HG02840 (cell line): ENCODE measurements at regions not wholly inside any gene's neighbourhood (a gene's known extent, or its start where the extent isn't known, plus 50 kb on each side); places are given as distances from the start of the nearest gene placed in this dataset.

ENCODE experiments used
- ATAC-seq: cut with Tn5 transposase; IDR thresholded peaks from one replicate; pipeline ENCODE4 v1.9.1; 2021; ENCODE audit warnings: mild to moderate bottlenecking, moderate library complexity, moderate number of reproducible peaks; ENCODE audit not compliant: unreplicated experiment, low FRiP score

DNA sequence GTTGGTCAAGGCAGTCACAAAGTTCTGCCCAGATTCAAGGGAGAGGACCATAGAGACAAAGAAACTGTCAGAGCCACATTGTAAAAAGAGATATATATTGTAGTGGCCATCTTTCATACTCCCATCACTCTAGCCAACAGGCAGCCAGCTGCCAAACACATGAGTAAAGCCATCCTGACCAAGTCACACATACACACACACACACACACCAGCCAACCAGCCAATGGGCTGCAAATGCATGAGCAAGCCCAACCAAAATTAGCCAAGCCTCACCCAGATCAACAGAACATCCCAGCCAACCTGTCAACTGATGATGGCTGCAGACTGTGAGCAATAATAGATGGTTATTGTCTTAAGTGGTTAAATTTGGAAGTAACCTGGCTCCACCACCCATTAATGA is 120.7 kb downstream of the SEC16B start:
- ATAC-seq: no peak

DNA sequence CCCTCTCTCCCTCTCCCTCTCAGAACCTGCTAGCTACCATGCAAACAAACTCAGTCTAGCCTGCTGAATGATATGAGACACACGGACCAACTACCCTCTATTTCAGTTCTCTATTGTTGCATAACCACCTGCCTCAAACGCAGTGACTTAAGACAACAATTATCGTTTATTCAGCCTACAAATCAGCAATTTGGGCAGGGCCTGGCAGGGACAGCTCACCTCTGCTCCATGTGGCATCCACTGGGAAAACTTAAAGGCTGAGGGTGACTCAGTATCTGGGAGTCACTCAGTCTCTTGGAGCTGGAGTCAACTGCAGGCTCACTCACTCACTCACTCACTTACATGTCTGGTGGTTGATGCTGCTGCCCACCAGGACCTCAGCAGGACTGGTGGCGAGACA is 121.3 kb downstream of the SEC16B start:
- no peak for ATAC-seq

DNA sequence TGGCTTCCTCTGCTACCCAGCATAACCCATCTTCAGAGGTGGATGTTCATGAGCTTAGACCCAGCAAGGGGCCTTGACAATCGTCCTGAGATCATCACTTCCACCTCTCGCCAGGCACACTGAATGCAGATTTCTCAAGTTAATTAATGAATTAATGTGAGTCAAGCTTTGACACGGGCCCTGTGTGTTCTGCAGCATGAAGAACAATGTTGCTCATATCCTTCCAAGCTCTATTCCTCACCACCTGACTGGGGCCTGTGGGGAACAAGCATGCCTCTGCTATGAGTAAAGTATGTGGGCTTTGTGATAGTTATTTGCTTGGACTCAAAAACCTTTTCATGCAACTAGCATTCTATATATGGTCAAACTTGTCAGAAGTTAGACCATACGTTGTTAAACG is 122.0 kb downstream of the SEC16B start:
- ATAC-seq: no peak

DNA sequence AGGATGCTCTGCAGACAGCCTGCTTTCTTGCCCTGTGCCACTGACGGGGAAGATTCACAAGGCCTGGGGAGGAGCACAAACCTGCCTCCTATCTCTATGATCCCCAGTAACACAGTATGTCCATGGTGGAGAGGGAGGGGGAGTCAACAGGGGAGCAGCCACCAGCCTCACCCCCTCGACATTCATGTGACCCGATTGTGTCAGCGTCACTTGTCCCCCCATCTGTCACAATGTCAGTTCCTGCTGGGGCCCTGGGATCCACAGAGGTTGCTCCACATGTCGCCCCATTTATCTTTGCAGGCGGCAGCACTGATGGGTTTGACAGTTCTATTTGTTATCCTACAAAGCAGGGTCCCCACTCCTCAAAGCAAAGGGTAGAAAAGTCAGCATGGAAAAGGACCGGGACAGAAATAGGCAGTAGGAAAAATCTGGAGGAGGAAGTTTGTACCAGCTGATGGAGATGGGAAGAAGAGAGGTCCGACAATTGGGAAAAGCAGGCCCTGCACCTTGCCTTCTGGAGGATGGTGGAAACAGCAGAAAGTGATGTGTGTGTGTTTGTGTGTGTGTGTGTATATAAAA is 130.9 kb downstream of the SEC16B start:
- ATAC-seq: no peak

DNA sequence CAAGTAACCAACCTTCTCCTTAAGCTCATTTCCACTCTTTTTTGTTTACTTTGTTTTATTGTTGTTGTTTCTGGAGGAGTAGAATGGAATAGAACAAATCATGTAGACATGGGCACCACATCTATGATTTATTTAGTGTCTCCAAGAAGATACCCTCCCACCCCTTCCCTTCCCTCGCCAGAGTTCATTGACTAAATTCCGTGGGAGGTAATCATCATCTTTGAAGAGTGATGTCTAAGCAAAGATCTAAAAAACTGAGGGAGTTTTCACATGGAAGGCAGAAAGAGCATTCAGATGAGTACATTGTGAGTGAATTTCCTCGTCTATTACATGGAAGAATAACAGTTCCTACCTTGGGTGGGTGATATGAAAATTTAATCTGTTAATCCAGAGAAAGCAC is 136.2 kb downstream of the SEC16B start:
- no peak for ATAC-seq

DNA sequence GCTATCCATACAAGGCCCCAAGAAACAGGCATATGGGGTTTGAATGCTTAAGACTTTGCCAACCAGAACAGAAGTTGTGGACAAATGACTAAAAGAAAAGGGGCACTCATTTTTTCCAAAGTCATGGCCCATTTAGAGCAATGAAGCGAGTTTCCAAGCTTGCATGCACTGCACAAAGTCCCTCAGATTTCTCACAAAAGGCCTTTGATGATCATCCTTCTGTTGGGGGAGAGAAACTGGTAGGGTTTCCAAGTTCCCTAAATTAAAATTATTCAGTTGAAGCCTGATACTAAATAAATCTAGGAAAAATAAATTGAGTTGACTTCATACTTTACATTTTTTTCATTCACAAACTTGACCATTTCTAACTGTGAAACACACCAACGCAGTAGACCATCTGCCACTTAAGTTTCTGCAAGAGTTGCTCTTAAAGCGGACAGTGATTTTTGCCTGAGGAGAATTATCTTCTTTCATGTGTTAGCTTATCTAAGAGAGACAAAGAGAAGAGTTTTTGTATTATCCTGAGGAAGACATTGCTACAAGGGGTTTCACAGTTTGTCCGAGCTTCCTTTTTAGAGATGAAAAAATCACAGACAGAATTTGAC is 139.2 kb downstream of the SEC16B start:
- ATAC-seq: no peak

DNA sequence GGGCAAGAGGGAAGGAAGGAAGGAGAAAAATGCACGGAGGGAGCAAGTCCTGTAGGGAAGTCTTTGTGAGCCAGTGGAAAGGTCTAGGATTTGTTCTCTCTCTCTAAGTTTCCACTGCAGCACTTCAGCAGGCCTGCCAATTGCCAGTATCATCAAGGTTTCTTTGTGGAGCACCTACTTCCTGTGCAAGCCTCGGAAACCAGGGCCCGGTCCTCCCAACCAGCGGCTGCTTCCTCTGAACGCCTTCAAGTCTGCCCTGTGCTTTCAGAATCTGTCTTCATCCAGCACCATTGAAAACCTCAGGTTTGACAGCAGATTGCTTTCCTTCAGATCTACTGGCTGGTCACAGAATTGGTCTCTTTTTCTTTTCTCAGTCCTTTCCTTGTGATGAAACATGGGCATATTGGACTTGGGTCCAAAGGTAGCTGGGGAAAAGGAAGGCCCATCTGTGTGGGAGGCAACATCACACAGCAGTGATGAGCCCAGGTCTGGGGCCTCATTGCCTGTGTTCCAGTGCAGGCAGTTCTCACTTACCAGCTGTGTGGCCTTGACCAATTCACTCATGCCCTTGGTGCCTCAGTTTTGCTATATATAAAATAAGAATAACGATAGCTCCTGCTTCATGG is 144.5 kb downstream of the SEC16B start:
- no peak for ATAC-seq

DNA sequence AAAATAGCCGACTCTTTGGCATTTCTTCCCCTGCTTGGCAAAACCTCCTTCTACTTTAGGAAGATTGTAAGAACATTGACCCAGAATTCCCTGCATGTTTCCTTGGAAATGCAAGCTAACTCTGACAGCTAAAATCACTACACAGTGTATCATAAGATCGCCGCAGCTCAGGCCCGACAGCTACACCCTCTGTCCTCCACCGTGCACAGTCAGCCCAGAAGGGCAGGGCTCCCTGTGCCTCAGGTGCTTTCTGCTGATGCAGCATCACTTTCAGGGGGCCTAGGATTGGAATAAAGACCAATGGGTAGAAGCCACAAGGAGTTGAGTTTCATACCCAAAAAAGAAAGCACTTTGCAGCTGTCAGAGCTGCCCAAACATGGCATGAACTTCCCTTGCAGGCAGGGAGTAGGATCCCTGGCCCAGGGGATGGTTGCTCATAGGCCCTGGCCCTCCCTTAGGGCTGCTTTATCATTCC is 145.3 kb downstream of the SEC16B start:
- ATAC-seq: no peak

DNA sequence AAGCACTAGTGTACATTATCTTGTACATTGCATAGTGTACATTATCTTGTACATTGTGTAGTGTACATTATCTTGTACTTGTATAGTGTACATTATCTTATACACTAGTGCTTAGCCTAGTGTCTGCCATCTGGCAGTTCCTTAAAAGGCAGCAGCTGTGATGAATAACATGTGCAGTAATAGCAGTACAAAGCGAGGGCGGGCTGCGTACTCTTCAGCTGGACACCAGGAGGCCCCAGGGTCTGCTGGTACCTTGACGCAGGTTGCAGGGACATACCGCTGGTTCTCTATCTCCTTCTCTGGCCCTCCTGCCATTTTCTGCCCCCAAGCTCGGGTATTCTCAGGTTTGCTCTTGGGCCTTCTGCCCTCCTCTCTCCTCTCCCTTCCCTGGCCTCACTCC is 149.6 kb downstream of the SEC16B start:
- ATAC-seq: no peak

DNA sequence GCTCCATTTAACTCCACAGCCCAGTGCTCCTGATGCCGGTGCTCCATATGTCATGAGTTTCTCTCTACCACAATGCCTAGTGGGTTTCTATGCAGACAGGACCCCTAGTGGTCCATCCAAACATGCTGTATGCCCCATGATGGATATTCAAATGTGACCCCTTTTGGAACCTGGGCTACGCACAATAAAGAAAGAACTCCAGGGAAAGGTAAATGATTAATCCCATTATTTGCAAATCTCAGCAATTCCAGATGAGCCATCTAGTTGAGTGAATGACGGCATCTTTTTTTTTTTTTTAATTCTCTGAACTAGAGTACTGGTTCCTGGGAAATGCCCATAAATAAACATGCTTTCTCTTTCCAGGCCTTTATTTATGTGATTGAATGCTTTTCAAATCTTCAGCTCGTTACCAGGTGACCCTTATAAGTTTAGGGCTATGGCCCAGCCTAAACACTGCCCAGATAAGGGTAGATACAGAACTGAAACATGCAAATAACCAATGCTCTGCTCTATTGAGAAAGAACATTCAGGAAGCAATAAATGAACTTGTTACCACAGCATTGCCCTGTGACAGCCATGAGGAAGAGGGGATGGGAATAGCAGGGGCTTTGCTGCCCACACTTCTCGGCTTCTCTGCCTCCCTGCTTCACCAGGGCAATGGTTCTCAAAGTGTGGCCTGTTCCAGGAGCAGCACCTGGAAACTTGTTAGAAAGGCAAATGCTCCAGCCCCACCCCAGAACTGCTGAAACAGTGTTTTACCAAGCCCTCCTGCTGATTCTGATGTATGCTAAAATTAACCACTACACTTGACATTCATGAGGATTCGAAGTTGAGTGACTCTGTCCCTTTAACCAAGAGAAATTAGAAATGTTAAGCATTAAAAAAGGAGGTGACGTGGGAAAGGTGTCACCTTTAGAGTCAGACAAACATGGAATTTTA is 151.7 kb downstream of the SEC16B start:
- no peak for ATAC-seq

DNA sequence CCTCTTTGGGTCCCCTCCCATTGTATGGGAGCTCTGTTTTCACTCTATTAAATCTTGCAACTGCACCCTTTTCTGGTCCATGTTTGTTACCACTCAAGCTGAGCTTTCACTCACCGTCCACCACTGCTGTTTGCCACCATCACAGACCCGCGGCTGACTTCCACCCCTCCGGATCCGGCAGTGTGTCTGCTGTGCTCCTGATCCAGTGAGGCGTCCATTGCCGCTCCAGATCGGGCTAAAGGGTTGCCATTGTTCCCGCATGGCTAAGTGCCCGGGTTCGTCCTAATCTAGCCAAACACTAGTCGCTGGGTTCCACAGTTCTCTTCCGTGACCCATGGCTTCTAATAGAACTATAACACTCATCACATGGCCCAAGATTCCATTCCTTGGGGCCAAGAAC is 157.2 kb downstream of the SEC16B start:
- ATAC-seq: no peak

DNA sequence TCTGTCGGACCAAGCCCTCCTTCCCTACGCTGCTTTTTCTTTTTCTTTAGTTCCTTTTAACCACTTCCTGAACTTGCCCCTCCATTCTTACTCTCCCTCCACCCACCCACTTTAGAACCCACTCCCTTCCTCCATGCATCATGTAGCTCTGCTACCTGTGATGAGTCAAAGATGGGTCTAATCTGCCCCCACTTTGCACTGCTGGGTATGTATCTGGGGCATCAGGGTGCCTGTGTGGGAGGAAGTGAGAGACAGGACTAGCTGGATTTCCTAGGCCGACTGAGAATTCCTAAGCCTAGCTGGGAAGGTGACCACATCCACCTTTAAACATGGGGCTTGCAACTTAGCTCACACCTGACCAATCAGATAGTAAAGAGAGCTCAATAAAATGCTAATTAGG is 157.7 kb downstream of the SEC16B start:
- ATAC-seq: no peak

DNA sequence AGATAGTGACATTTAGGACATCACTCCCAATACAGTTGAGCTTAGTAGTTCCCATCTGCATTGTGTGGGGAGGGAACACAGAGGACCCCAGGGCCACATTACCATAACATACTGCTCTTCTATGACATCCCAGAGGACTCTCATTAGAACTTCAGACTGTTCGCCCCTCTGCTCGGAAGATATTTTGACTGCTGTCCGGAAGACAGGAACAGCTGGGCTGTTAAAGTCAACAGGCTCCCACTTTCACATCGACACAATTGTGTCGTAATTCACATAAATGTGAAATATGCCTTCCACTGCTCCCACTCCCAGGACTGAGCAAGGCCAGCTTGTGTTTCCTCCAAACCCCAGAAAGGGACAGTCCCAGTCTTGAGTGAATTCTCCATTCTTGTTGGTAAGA is 158.4 kb downstream of the SEC16B start:
- ATAC-seq: no peak

DNA sequence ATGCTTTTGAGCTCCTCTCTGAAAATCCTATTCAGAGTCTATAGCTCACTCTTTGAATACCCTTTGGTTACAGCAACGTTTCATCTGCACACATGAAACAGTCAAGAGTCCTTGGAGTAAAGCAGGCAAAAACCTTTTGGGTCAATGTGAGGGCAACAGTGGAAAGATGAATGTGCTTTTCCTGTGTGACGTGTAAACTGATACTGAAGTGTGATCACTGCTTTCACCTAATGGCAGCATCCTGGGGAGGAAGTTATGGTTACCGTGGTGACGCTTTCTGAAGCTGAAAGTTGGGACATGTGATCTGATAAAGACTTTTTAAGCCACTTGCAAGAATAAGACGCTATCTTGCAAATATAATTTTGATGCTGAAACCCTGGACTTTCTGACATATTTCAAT is 160.0 kb downstream of the SEC16B start:
- peak; percentile 67 for ATAC-seq

DNA sequence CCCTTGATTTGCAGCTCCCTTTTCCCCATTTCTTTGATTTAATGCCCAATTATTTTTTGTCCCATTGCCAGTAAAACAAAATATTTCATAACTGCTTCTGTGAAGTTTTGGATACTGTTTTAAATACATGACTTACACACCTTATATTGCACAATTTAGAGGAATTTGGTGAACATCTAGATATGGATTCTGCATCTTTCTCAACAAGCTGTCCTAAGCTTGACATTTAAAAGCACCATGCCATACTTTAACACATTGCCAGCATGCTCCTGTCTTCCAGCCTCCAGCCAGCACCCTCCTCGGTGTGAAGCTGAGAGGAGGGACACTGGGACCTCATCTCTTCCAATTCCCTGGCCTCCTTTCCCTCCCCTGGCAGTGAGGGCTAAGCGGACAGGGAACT is 167.6 kb downstream of the SEC16B start:
- no peak for ATAC-seq

DNA sequence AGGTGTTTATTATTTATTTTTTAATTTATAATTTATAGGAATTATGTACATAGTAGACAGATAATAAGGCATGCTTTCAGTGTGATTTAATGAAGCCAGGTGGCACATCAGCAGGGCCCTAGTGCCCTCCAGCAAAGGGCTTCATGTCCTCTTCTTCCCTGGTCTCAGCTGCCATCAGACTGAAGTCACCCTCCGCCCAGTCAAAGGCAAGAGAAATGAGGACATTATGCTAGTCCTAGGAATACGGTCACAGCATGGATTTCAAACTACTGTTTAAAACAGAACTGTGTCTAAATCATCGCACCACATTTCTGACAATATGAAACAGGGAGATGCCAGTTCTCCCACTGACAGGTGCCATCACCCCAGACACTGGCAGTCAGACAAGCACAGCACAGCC is 168.1 kb downstream of the SEC16B start:
- no peak for ATAC-seq

DNA sequence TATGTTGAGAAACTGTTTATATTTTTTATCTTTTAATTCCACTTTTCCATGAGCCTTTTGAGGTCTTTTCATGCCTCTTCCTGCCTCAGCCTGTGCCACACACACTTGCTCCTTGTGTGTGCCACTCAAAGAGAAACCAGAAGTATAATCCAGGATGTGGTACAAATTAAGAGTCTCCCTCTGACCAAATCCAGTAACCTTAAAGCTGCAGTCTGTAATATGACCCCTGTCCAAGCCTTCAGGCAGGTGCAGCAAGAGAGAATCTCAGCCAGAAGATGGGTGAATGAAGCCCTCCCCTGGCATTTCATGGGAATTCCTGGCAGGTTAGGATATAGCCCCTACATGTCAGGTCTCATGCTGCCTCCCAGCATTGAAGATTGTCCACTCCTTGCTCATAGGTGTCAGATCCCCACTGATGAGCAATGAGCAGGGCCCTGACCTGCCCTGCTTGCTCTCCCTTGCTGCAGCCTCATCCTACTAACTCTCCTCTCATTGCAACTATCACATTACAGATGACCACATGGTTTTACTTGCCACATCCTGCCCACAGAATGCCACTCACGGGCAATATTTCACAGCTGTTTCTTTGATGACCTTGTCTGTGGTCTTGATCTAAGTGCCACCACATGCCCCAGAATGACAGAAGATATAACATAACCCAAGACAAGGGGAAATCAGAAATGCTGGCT is 169.3 kb downstream of the SEC16B start:
- ATAC-seq: no peak

DNA sequence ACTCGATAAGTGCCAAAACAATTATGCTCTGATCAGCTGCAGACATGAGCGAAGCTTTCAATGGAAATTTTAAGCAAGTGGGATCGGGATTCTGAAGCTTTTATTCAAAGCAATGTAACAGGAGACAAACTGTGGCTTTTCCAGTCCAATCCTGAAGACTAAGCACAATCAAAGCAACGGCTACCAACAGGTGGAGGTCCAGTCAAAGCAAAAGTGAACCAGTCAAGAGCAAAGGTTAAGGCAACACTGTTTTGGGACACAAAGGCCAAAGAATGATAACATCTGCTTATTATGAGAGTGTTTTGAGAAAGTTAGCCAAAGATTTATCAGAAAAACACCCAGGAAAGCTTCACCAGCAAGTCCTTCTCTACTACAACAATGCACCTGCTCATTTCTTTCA is 170.1 kb downstream of the SEC16B start:
- ATAC-seq: no peak

DNA sequence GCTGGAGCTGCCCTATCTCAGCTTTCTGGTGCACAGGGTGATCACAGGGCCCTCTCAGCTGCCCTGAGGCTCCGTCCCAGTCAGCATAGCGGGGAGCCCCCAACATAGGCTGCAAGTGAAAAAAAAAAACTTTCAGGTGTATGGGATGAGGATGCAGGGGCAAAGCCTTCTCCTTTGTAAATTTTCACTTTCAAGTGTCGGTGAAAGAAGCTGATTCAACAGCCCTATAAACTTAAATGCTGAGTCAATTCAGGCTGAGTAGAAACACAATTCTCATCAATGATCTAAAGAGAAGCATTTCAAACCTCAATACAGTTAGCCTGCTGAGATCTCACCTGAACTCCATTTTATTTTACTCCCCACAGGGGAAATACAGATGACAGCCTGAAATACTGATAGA is 171.2 kb downstream of the SEC16B start:
- no peak for ATAC-seq

DNA sequence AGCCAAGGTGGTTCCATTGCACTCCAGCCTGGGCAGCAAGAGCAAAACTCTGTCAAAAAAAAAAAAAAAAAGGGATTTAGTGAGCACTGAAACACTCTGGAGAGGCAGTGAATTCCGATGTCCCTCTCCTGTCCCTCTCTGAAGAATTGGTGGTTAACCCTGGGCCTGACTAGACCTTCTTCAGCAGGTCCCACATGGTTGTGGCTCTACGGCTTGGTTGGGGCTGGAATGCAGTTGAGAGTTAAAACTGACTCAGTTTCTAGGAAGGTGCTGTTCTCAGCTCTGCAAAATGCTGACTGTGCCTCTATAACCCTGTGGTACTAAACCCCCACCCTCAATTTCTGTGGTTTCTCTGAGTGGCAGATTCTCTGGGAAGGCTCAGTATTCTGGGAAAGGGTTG is 173.3 kb downstream of the SEC16B start:
- ATAC-seq: no peak
